ENCODE measurements at regions not wholly inside any gene's neighbourhood (a gene's known extent, or its start where the extent isn't known, plus 50 kb on each side); places are given as distances from the start of the nearest gene placed in this dataset.

DNA sequence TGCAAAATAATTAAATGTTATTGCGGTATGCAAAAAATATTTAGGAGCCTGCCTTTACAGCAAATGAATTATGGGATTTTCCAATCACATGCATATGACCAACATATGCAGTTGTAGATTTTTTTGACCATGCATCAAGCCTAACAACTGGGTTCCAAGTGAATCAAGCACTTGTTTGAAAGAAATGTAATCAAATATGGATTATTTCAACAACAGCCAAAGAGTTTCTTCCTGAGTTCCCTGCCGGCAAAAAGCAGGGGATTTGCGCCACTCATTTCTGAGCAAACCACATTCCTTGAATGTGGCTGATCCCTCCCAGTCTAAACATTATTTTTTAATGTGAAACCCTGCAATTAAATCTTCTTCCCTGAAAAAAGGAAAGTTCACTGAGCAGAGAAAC, 100.1 kb upstream of the ADTRP start:
- TF ChIP-seq POLR2AphosphoS5 (IDR thresholded peaks at IDR 0.05) = no peak
- TF ChIP-seq, protein P1, sequence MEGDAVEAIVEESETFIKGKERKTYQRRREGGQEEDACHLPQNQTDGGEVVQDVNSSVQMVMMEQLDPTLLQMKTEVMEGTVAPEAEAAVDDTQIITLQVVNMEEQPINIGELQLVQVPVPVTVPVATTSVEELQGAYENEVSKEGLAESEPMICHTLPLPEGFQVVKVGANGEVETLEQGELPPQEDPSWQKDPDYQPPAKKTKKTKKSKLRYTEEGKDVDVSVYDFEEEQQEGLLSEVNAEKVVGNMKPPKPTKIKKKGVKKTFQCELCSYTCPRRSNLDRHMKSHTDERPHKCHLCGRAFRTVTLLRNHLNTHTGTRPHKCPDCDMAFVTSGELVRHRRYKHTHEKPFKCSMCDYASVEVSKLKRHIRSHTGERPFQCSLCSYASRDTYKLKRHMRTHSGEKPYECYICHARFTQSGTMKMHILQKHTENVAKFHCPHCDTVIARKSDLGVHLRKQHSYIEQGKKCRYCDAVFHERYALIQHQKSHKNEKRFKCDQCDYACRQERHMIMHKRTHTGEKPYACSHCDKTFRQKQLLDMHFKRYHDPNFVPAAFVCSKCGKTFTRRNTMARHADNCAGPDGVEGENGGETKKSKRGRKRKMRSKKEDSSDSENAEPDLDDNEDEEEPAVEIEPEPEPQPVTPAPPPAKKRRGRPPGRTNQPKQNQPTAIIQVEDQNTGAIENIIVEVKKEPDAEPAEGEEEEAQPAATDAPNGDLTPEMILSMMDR (IDR thresholded peaks at IDR 0.05 in 8 of 11, conservative IDR thresholded peaks at IDR 0.05 in 3 of 11) = no peak

Data from spleen (tissue), 7 donors.